Pancreas (tissue), 10 donors: ENCODE measurements at regions not wholly inside any gene's neighbourhood (a gene's known extent, or its start where the extent isn't known, plus 50 kb on each side); places are given as distances from the start of the nearest gene placed in this dataset.
"Not testable (repeated sequence)": the region's sequence is repeated elsewhere in the genome, so short reads cannot be mapped to it uniquely, and the experiment has no call there.

ENCODE experiments used
- ATAC-seq, 4 donors: fragments of 200-7000 bp; cut with Tn5 transposase; one replicate each; pipeline versions ENCODE4 v1.8.0 to v1.9.1; 2020; ENCODE audit warnings: mild to moderate bottlenecking in 4 of 4, moderate library complexity in 4 of 4
- DNase-seq, 6 donors: peaks; one replicate each; pipeline ENCODE4 v3.0.0-alpha.2; 2020
- FAIRE-seq: peaks from 2 replicates; lab custom pipeline; 2012; peaks lifted over from hg19 to GRCh38; lab: Jason Lieb, UNC
- H3K27ac ChIP-seq, 4 donors: fragments of 200-600 bp; sonication (generic); 1 replicate in 3 of 4; 2 replicates in 1 of 4; pipeline versions ENCODE4 v1.5.0 to v1.8.0; 2020
- H3K27me3 ChIP-seq, 4 donors: fragments of 200-600 bp; one replicate each; pipeline ENCODE4 v1.8.0; 2021
- H3K36me3 ChIP-seq, 3 donors: fragments of 200-600 bp; sonication (generic) in 1 of 3; one replicate each; pipeline versions ENCODE4 v1.5.0 to v1.8.0; 2020 to 2021
- H3K4me1 ChIP-seq, 3 donors: fragments of 200-600 bp; one replicate each; pipeline ENCODE4 v1.8.0; 2021
- H3K4me3 ChIP-seq, 4 donors: fragments of 200-600 bp; sonication (generic) in 2 of 4; one replicate each; pipeline versions ENCODE4 v1.5.0 to v1.8.0; 2020 to 2021
- H3K9me3 ChIP-seq, 4 donors: fragments of 200-600 bp; one replicate each; pipeline ENCODE4 v1.8.0; 2021
- WGBS, 2 donors: extraction: QIAGEN DNeasy Blood & Tissue Kit; methylation state at CpG; one replicate each; pipeline ENCODE4 v1.1.7; 2013; 5-methylcytosine and 5-hydroxymethylcytosine counted together
- intact Hi-C, 3 donors: fragments of 100-400 bp; cut with DNase I; formaldehyde crosslinking; loops; one replicate each; pipeline versions ENCODE4 v1.11.1 to v1.14.2; 2022
- TF ChIP-seq, protein P1 (sequence below), 4 donors: fragments of 200-600 bp; sonication (generic) in 3 of 4; IDR thresholded peaks; one replicate each; pipeline versions ENCODE4 v1.5.0 to v1.8.0; 2021; ENCODE audit warnings: antibody characterized with exemption in 4 of 4
- donor health status: healthy with polysubstance abuse.
- donor health status: DM: no; HTN: no; CAD: no; lungs with moderate emphysema.
- donor health status: DM: no; HTN: no; CAD: no.
- donor health status: control.
- donor health status: control.
- donor health status: Bipolar disorder and iron deficiency.
- donor health status: DM: yes; HTN: yes; CAD: no.
- donor health status: DM: no; HTN: no; CAD: no.
- donor health status: DM: no; HTN: no; CAD: no.
- donor health status: DM: yes; HTN: yes; CAD: no.

- H3K4me3 ChIP-seq = no peak overlapping the region
- FAIRE-seq (no peak), ATAC-seq (no peak), DNase-seq (no peak)
- no peaks in the 10 kb centered on the region for H3K9me3 ChIP-seq
- no peaks in the 10 kb centered on the region for H3K27me3 ChIP-seq
- WGBS, 2 donors = 10 to 21% methylated on average over 1 of the region's 1 CpG
- no peaks in the 10 kb centered on the region for H3K4me1 ChIP-seq
- H3K27ac ChIP-seq = no peak overlapping the region
- TF ChIP-seq, protein P1, sequence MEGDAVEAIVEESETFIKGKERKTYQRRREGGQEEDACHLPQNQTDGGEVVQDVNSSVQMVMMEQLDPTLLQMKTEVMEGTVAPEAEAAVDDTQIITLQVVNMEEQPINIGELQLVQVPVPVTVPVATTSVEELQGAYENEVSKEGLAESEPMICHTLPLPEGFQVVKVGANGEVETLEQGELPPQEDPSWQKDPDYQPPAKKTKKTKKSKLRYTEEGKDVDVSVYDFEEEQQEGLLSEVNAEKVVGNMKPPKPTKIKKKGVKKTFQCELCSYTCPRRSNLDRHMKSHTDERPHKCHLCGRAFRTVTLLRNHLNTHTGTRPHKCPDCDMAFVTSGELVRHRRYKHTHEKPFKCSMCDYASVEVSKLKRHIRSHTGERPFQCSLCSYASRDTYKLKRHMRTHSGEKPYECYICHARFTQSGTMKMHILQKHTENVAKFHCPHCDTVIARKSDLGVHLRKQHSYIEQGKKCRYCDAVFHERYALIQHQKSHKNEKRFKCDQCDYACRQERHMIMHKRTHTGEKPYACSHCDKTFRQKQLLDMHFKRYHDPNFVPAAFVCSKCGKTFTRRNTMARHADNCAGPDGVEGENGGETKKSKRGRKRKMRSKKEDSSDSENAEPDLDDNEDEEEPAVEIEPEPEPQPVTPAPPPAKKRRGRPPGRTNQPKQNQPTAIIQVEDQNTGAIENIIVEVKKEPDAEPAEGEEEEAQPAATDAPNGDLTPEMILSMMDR (IDR thresholded peaks at IDR 0.05) = no peak
- intact Hi-C loops = no loop called here
- H3K36me3 ChIP-seq = no peaks in the 10 kb centered on the region
Measured at GRCh38 chr6:88413459-88413858, 247.3 kb upstream of the CNR1 start.

GRCh38 chr6:88408355-88408754, 242.2 kb upstream of the CNR1 start:
- H3K4me3 ChIP-seq, FAIRE-seq, DNase-seq, H3K36me3 ChIP-seq, intact Hi-C loops, H3K4me1 ChIP-seq, H3K27me3 ChIP-seq, H3K27ac ChIP-seq, ATAC-seq, H3K9me3 ChIP-seq: not testable (repeated sequence)
- 51 to 84% methylated on average over 3 to 4 of the region's 4 CpGs for WGBS, 2 donors

DNA sequence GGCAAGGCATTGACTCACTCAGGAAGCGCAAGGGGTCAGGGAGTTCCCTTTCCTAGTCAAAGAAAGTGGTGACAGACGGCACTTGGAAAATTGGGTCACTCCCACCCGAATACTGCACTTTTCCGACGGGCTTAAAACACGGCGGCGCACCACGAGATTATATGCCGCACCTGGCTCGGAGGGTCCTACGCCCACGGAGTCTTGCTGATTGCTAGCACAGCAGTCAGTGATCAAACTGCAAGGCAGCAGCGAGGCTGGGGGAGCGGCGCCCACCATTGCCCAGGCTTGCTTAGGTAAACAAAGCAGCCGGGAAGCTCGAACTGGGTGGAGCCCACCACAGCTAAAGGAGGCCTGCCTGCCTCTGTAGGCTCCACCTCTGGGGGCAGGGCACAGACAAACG, 240.5 kb upstream of the CNR1 start:
- H3K9me3 ChIP-seq, FAIRE-seq, ATAC-seq, H3K4me1 ChIP-seq, H3K4me3 ChIP-seq, H3K36me3 ChIP-seq, H3K27me3 ChIP-seq, intact Hi-C loops, H3K27ac ChIP-seq: not testable (repeated sequence)
- peak in 1 of 6 donors; percentile 26 for DNase-seq
- WGBS, 2 donors = 63 to 80% methylated on average over 19 of the region's 19 CpGs

DNA sequence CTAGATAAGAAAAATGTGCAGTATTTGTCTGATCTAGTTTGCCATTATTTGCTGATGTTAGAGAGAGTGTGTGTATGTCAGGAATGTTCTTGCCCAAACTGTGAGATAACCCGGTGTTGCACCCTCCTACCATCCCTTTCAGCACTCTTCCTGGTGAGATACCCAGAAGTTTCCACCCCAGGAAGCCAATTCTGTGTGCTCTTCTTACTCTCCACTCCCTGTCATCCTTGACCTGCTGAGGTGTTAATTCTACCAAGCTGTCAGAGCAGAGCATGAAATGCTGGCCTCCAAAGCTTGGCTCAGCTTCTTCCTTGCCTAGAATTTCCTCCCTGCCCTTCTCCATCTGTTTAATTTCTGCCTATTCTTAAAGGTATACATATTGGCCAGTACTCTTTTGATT, 237.3 kb upstream of the CNR1 start:
- no peak for FAIRE-seq
- TF ChIP-seq, protein P1 (IDR thresholded peaks at IDR 0.05) = no peak
- no peak overlapping the region for H3K4me3 ChIP-seq
- no peak for DNase-seq
- ATAC-seq = no peak
- H3K4me1 ChIP-seq = no peaks in the 10 kb centered on the region
- WGBS, 2 donors = 23 to 33% methylated on average over 1 of the region's 1 CpG
- H3K9me3 ChIP-seq = no peaks in the 10 kb centered on the region
- intact Hi-C loops = no loop called here
- no peaks in the 10 kb centered on the region for H3K36me3 ChIP-seq
- H3K27me3 ChIP-seq = no peaks in the 10 kb centered on the region
- no peak overlapping the region for H3K27ac ChIP-seq

GRCh38 chr6:88402909-88403308, 236.8 kb upstream of the CNR1 start:
- intact Hi-C loops = no loop called here
- Histone ChIP-seq H3K4me1 (no peaks in the 10 kb centered on the region), H3K36me3 (no peaks in the 10 kb centered on the region), H3K4me3 (no peak overlapping the region), H3K9me3 (no peaks in the 10 kb centered on the region), H3K27ac (no peak overlapping the region), H3K27me3 (no peaks in the 10 kb centered on the region)
- FAIRE-seq = no peak
- TF ChIP-seq, protein P1 (IDR thresholded peaks at IDR 0.05) = no peak
- 76 to 79% methylated on average over 3 of the region's 3 CpGs for WGBS, 2 donors
- DNase-seq = no peak
- ATAC-seq = no peak

DNA sequence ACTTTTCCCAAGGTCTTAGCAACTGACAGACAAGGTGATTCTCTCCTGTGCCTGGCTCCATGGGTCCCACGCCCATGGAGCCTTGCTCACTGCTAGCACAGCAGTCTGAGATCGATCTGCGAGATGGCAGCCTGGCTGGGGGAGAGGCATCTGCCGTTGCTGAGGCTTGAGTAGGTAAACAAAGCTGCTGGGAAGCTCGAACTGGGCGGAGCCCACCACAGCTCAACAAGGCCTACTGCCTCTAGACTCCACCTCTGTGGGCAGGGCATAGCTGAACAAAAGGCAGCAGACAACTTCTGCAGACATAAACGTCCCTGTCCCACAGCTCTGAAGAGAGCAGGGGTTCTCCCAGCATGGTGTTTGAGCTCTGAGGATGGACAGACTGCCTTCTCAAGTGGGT, 224.9 kb upstream of the CNR1 start:
- 43 to 52% methylated on average over 7 of the region's 7 CpGs for WGBS, 2 donors
- intact Hi-C loops, ATAC-seq, H3K27me3 ChIP-seq, FAIRE-seq, H3K27ac ChIP-seq, H3K9me3 ChIP-seq, H3K36me3 ChIP-seq, H3K4me3 ChIP-seq, H3K4me1 ChIP-seq: not testable (repeated sequence)
- DNase-seq = peak in 1 of 6 donors; percentile 30

DNA sequence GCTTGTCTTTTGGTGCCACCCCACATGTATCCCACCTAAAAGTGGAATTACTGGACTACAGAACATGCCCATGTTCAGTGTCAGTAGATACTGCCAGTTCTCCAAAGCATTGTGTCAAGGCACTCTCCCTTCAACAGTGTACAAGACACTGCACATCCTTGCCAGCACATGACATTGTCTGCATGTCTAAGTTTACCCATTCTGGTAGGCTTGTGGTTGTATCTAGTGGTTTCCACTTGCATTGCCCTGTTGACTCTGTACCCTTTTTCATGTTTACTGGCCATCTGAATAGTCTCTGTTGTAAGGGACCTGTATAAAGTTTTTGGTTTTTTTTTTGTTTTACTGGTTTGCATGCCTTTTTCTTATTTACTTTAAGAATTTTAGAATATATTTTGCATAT, 222.4 kb upstream of the CNR1 start:
- Histone ChIP-seq H3K27me3 (no peaks in the 10 kb centered on the region), H3K27ac (no peak overlapping the region), H3K9me3 (no peaks in the 10 kb centered on the region), H3K4me3 (no peak overlapping the region), H3K36me3 (no peaks in the 10 kb centered on the region), H3K4me1 (no peaks in the 10 kb centered on the region)
- intact Hi-C loops = no loop called here
- FAIRE-seq = no peak
- ATAC-seq = no peak
- TF ChIP-seq, protein P1 (IDR thresholded peaks at IDR 0.05) = no peak
- DNase-seq = no peak
